AG09309 (cell line): ENCODE measurements at regions not wholly inside any gene's neighbourhood (a gene's known extent, or its start where the extent isn't known, plus 50 kb on each side); places are given as distances from the start of the nearest gene placed in this dataset.

Experiments used
- DNase-seq: peaks from one replicate; pipeline ENCODE4 v3.0.0-alpha.2; 2010; ENCODE audit warnings: low read depth
- H3K4me3 ChIP-seq: 2 replicates; pipeline ENCODE4 v1.5.1; 2011; ENCODE audit warnings: mild to moderate bottlenecking, low read depth, low read length, moderate library complexity; ENCODE audit not compliant: control insufficient read depth
- TF ChIP-seq, protein P1 (sequence below): IDR thresholded peaks from 2 replicates; pipeline ENCODE4 v1.5.1; 2011; ENCODE audit warnings: mild to moderate bottlenecking, low read depth, low read length, inconsistent platforms; ENCODE audit not compliant: insufficient read depth, control insufficient read depth; ENCODE audit errors: missing control alignments

DNA sequence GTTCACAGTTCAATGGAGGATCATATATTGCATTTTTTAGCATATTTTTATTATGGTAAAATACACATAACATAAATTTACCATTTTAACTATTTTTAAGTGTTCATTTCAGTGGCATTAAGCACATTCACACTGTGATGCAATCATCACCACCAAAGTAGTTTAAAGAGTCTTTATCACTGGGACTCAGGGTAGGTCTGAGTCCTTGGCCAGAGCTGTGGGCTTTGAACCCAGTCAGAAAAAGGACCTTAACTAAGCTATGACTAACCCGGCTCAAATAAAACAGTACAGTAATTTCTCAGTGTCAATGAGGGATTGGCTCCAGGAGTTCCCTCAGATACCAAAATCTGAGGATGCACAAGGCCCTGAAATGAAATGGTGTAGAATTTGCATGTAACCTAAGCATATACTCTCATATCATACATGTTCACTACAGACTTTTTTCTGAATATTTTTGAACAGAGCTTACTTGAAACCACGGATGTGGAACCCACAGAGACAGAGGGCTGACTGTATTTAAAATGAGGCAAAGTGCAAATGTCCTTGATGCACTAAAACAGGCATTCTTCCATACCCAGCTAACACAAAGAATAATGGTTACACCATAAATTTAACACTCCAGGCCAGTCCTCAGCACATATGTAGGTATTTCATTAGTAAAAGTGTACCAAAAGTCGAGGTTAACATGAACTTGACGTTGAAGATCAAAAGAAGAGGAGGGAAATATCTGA, 246.2 kb downstream of the LNPK start:
- TF ChIP-seq, protein P1, sequence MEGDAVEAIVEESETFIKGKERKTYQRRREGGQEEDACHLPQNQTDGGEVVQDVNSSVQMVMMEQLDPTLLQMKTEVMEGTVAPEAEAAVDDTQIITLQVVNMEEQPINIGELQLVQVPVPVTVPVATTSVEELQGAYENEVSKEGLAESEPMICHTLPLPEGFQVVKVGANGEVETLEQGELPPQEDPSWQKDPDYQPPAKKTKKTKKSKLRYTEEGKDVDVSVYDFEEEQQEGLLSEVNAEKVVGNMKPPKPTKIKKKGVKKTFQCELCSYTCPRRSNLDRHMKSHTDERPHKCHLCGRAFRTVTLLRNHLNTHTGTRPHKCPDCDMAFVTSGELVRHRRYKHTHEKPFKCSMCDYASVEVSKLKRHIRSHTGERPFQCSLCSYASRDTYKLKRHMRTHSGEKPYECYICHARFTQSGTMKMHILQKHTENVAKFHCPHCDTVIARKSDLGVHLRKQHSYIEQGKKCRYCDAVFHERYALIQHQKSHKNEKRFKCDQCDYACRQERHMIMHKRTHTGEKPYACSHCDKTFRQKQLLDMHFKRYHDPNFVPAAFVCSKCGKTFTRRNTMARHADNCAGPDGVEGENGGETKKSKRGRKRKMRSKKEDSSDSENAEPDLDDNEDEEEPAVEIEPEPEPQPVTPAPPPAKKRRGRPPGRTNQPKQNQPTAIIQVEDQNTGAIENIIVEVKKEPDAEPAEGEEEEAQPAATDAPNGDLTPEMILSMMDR = no peak
- no peak overlapping the region for H3K4me3 ChIP-seq
- DNase-seq = no peak

DNA sequence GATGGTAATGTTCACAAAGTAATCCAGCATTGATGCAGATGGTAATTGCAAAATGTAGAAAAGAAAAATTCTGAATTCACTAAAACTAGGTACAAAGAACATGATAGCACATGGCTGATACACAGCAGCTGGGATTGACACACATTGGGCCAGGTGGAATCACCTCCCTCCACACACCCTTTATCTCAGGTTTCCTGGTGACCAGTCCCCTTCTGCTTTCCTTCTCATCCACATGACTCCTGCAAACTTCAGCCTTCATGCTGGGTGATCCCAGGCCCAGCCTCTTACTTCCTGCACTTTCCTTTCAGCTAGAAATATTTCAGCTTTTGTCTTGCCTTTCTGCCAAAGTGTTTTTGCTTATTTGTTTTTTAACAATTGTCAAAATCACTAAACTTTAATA, 246.9 kb downstream of the LNPK start:
- H3K4me3 ChIP-seq = no peak overlapping the region
- TF ChIP-seq, protein P1 = no peak
- DNase-seq = no peak

DNA sequence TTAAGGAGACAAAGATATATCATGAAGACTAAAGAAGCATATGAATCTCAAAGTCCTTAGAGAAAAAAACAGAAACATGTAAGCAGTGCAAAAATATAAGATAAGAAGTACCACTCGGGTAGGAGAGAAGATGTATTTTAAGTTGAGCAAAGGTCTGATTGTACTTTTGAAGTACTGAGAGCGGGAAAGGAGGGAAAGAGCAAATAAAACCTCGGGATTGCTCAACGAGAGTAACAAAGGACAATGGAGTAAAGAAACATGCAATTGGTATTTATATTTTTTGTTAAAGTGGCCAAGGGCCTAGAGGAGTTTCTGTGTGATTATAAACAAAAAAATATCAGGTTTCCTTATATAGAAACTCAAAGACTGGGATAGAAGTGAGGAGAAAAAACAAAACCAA, 251.9 kb downstream of the LNPK start:
- DNase-seq = no peak
- TF ChIP-seq, protein P1 = no peak
- no peak overlapping the region for H3K4me3 ChIP-seq

GRCh38 chr2:175745911-175746310, 256.2 kb downstream of the LNPK start:
- no peak for DNase-seq
- H3K4me3 ChIP-seq = no peak overlapping the region
- TF ChIP-seq, protein P1 = no peak

GRCh38 chr2:175744000-175744399, 258.1 kb downstream of the LNPK start:
- DNase-seq = no peak
- no peak overlapping the region for H3K4me3 ChIP-seq

GRCh38 chr2:175743011-175743410, 259.1 kb downstream of the LNPK start:
- TF ChIP-seq, protein P1 = no peak
- DNase-seq = no peak

More at GRCh38 chr2:175744000-175744399, 258.1 kb downstream of the LNPK start:
- TF ChIP-seq, protein P1 = no peak

More at GRCh38 chr2:175743011-175743410, 259.1 kb downstream of the LNPK start:
- no peak overlapping the region for H3K4me3 ChIP-seq
